PC-3 (cell line): ENCODE measurements at regions not wholly inside any gene's neighbourhood (a gene's known extent, or its start where the extent isn't known, plus 50 kb on each side); places are given as distances from the start of the nearest gene placed in this dataset.

Experiments used
- ATAC-seq: fragments of 200-7000 bp; cut with Tn5 transposase; 2 replicates; pipeline ENCODE4 v1.9.1; 2020; ENCODE audit warnings: mild to moderate bottlenecking, moderate library complexity
- BruUV-seq: library from RNA; stranded (reverse); fragments of 400-500 nt; replicated peaks from 2 replicates; lab custom pipeline; 2021; lab: Mats Ljungman, UMichigan
- CTCF ChIA-PET: fragments of 300-600 bp; sonication (Branson Sonifier 250); formaldehyde crosslinking; loops from one replicate; lab custom pipeline; 2022; ENCODE audit warnings: antibody characterized with exemption; lab: Charles Lee
- POLR2A ChIA-PET: fragments of 300-600 bp; sonication (Branson Sonifier 250); formaldehyde crosslinking; loops from one replicate; lab custom pipeline; 2022; ENCODE audit warnings: antibody characterized with exemption; ENCODE audit not compliant: unreplicated experiment; lab: Charles Lee
- DNase-seq: peaks from one replicate; pipeline ENCODE4 v3.0.0-alpha.2; 2015
- H2AFZ ChIP-seq: fragments of 300-600 bp; sonication (generic); 2 replicates; pipeline ENCODE4 v1.6.0; 2016; ENCODE audit warnings: antibody characterized with exemption, low read length
- H3F3A ChIP-seq: fragments of 300-600 bp; sonication (generic); one replicate; pipeline ENCODE4 v1.6.0; 2017; ENCODE audit warnings: antibody characterized with exemption, low read length, control low read depth, mild to moderate bottlenecking; ENCODE audit not compliant: unreplicated experiment
- H3K27ac ChIP-seq: fragments of 300-600 bp; sonication (generic); 2 replicates; pipeline ENCODE4 v1.5.1; 2016; ENCODE audit warnings: mild to moderate bottlenecking, low read length
- H3K27me3 ChIP-seq: fragments of 300-600 bp; sonication (generic); 2 replicates; pipeline ENCODE4 v1.6.1; 2016; ENCODE audit warnings: low read length, mixed read lengths
- H3K36me3 ChIP-seq: fragments of 300-600 bp; sonication (generic); 2 replicates; pipeline ENCODE4 v1.6.1; 2016; ENCODE audit warnings: low read depth, mixed run types, low read length, mixed read lengths
- H3K4me1 ChIP-seq: fragments of 300-600 bp; sonication (generic); 2 replicates; pipeline ENCODE4 v1.5.1; 2016; ENCODE audit warnings: low read length; ENCODE audit not compliant: insufficient read depth
- H3K4me2 ChIP-seq: fragments of 300-600 bp; sonication (generic); 2 replicates; pipeline ENCODE4 v1.6.0; 2016; ENCODE audit warnings: low read length
- H3K4me3 ChIP-seq: fragments of 300-600 bp; sonication (generic); 2 replicates; pipeline ENCODE4 v1.5.1; 2016; ENCODE audit warnings: mild to moderate bottlenecking, low read length, mixed read lengths
- H3K79me2 ChIP-seq: fragments of 300-600 bp; sonication (generic); 2 replicates; pipeline ENCODE4 v1.6.1; 2017; ENCODE audit warnings: low read length, mixed read lengths
- H3K9ac ChIP-seq: fragments of 300-600 bp; sonication (generic); 2 replicates; pipeline ENCODE4 v1.6.0; 2016; ENCODE audit warnings: mild to moderate bottlenecking, low read length
- H3K9me2 ChIP-seq: fragments of 300-600 bp; sonication (generic); replicated peaks from 2 replicates; pipeline ENCODE4 v1.6.1; 2016; ENCODE audit warnings: mixed run types, low read length, mixed read lengths
- H3K9me3 ChIP-seq: fragments of 300-600 bp; sonication (generic); 2 replicates; pipeline ENCODE4 v1.6.1; 2016; ENCODE audit warnings: low read length, mixed read lengths
- H4K20me1 ChIP-seq: fragments of 300-600 bp; sonication (generic); 2 replicates; pipeline ENCODE4 v1.6.1; 2016; ENCODE audit warnings: low read length, mixed read lengths
- CTCF ChIP-seq: fragments of 300-600 bp; sonication (generic); conservative IDR thresholded peaks from 2 replicates; pipeline ENCODE4 v1.5.1; 2017; ENCODE audit warnings: antibody characterized with exemption, low read depth, mild to moderate bottlenecking, low read length
- EZH2 ChIP-seq: fragments of 300-600 bp; sonication (generic); IDR thresholded peaks from one replicate; pipeline ENCODE4 v1.6.1; 2017; ENCODE audit warnings: antibody characterized with exemption, mild to moderate bottlenecking, low read length; ENCODE audit not compliant: unreplicated experiment
- EZH2phosphoT487 ChIP-seq: fragments of 300-600 bp; sonication (generic); IDR thresholded peaks from 2 replicates; pipeline ENCODE4 v1.6.1; 2018; ENCODE audit warnings: mild to moderate bottlenecking, antibody characterized with exemption, low read length, borderline replicate concordance
- intact Hi-C: fragments of 100-400 bp; cut with micrococcal nuclease; formaldehyde crosslinking; loops from 2 replicates; pipeline ENCODE4 v1.9.0; 2023

GRCh38 chr9:78865737-78866136 lies 568.8 kb downstream of the PSAT1 start:
- intact Hi-C loops = loop anchor here (5.0 kb wide), 1 partner anchor 157 kb away; no protein-coding TSS in a partner anchor

GRCh38 chr9:78866207-78867132 lies 569.5 kb downstream of the PSAT1 start:
- Histone ChIP-seq H3K9me3 (no peaks in the 10 kb centered on the region), H3K9ac (peak overlapping the region; percentile 58), H3K79me2 (no peaks in the 10 kb centered on the region), H3K27me3 (no peaks in the 10 kb centered on the region), H3F3A (no peaks in the 10 kb centered on the region), H3K4me1 (peaks cover 33% of the 10 kb centered on the region), H3K36me3 (0 out of 2 replicates have a peak, but pooled peaks cover 4% of the 10 kb centered on the region), H3K27ac (peak overlapping the region; percentile 94), H2AFZ (no peak overlapping the region), H3K4me2 (peak overlapping the region; percentile 66), H3K9me2 (no peaks in the 10 kb centered on the region), H3K4me3 (no peak overlapping the region), H4K20me1 (no peaks in the 10 kb centered on the region)
- ChIA-PET CTCF (no interaction called here), POLR2A (interaction anchor here (0.5 to 0.6 kb wide), 2 partner anchors 18 to 122 kb away, joined by 3 read pairs; no protein-coding TSS in a partner anchor)
- no TSS peak for BruUV-seq
- no peak for TF ChIP-seq EZH2
- TF ChIP-seq EZH2phosphoT487 = no peak
- no peak for TF ChIP-seq CTCF
- DNase-seq (peak; percentile 94), ATAC-seq (peak; percentile 79)
- intact Hi-C loops = loop anchor here (5.0 kb wide), 1 partner anchor 156 kb away; no protein-coding TSS in a partner anchor

More at GRCh38 chr9:78865737-78866136, 568.8 kb downstream of the PSAT1 start:
- no peaks in the 10 kb centered on the region for H3K9me2 ChIP-seq
- no peaks in the 10 kb centered on the region for H4K20me1 ChIP-seq
- ChIA-PET POLR2A (interaction anchor here (0.5 kb wide), 1 partner anchor 17 kb away, joined by 3 read pairs; no protein-coding TSS in a partner anchor), CTCF (no interaction called here)
- TF ChIP-seq EZH2 = no peak
- no peak for TF ChIP-seq CTCF
- no peak for TF ChIP-seq EZH2phosphoT487
- no peaks in the 10 kb centered on the region for H3K9me3 ChIP-seq
- H3K79me2 ChIP-seq = no peaks in the 10 kb centered on the region
- ATAC-seq (no peak), DNase-seq (no peak)
- H3F3A ChIP-seq = no peaks in the 10 kb centered on the region
- BruUV-seq = no TSS peak
- peak overlapping the region; percentile 94 for H3K27ac ChIP-seq
- no peaks in the 10 kb centered on the region for H3K27me3 ChIP-seq
- 0 out of 2 replicates have a peak overlapping the region, but pooled peaks have one; percentile 9 for H3K4me2 ChIP-seq
- H2AFZ ChIP-seq = no peak overlapping the region
- peak overlapping the region; percentile 58 for H3K9ac ChIP-seq
- 0 out of 2 replicates have a peak, but pooled peaks cover 4% of the 10 kb centered on the region for H3K36me3 ChIP-seq
- H3K4me3 ChIP-seq = no peak overlapping the region
- H3K4me1 ChIP-seq = peaks cover 30% of the 10 kb centered on the region
